GM12878 (cell line): ENCODE measurements at regions not wholly inside any gene's neighbourhood (a gene's known extent, or its start where the extent isn't known, plus 50 kb on each side); places are given as distances from the start of the nearest gene placed in this dataset.

ENCODE experiments used
- ATAC-seq: fragments of 200-7000 bp; cut with Tn5 transposase; 3 replicates; pipeline ENCODE4 v1.9.1; 2020; ENCODE audit warnings: mild to moderate bottlenecking, moderate library complexity
- BruUV-seq: library from RNA; stranded (reverse); fragments of 400-500 nt; replicated peaks from 2 replicates; lab custom pipeline; 2021; lab: Mats Ljungman, UMichigan
- CTCF ChIA-PET: fragments of 300-600 bp; sonication (Branson Sonifier 250); formaldehyde crosslinking; extraction: SDS; loops from one replicate; lab custom pipeline; 2021; ENCODE audit warnings: inconsistent platforms; lab: Yijun Ruan, JAX
- POLR2A ChIA-PET: fragments of 350-600 bp; formaldehyde crosslinking; extraction: SDS; loops from one replicate; lab custom pipeline; 2021; ENCODE audit warnings: inconsistent platforms; lab: Charles Lee
- RAD21 ChIA-PET: fragments of 300-600 bp; sonication (Branson Sonifier 250); formaldehyde crosslinking; loops from one replicate; lab custom pipeline; 2023; ENCODE audit warnings: antibody characterized with exemption; ENCODE audit not compliant: unreplicated experiment; lab: Charles Lee
- SMC1A ChIA-PET: fragments of 300-600 bp; sonication (Branson Sonifier 250); formaldehyde crosslinking; loops from one replicate; lab custom pipeline; 2023; ENCODE audit not compliant: unreplicated experiment, uncharacterized antibody; lab: Charles Lee
- DNase-seq: peaks from one replicate; pipeline ENCODE4 v3.0.0-alpha.2; 2011; ENCODE audit warnings: low read depth, low spot score
- FAIRE-seq: peaks from 3 replicates; lab custom pipeline; 2011; peaks lifted over from hg19 to GRCh38; lab: Jason Lieb, UNC
- H2AFZ ChIP-seq: 2 replicates; pipeline ENCODE4 v1.6.0; 2011; ENCODE audit warnings: low read depth, low read length, control low read depth; ENCODE audit not compliant: control insufficient read depth
- H3K27ac ChIP-seq: 2 replicates; pipeline ENCODE4 v1.5.1; 2011; ENCODE audit warnings: control low read depth; ENCODE audit not compliant: control insufficient read depth, insufficient read depth
- H3K27me3 ChIP-seq, 2 experiments: replicated peaks in 1 of 2; 2 replicates each; pipeline versions ENCODE4 v1.6.0 to v1.6.1; 2011; ENCODE audit warnings: low read length in 1 of 2; ENCODE audit not compliant: control insufficient read depth in 2 of 2, insufficient read depth in 2 of 2
- H3K36me3 ChIP-seq, 2 experiments: 2 replicates each; pipeline ENCODE4 v1.5.1; 2011; ENCODE audit warnings: low read length in 1 of 2; ENCODE audit not compliant: control insufficient read depth in 2 of 2, insufficient read depth in 2 of 2
- H3K4me1 ChIP-seq: 2 replicates; pipeline ENCODE4 v1.6.1; 2011; ENCODE audit warnings: mild to moderate bottlenecking, low read length, moderate library complexity, mixed read lengths; ENCODE audit not compliant: control insufficient read depth, insufficient read depth
- H3K4me2 ChIP-seq: 2 replicates; pipeline ENCODE4 v1.6.0; 2011; ENCODE audit warnings: control low read depth; ENCODE audit not compliant: control insufficient read depth, insufficient read depth
- H3K4me3 ChIP-seq: fragments of 200-600 bp; sonication (generic); 2 replicates; pipeline ENCODE4 v1.5.1; 2016
- H3K79me2 ChIP-seq: 2 replicates; pipeline ENCODE4 v1.6.0; 2011; ENCODE audit warnings: low read length; ENCODE audit not compliant: control insufficient read depth, insufficient read depth
- H3K9ac ChIP-seq: 2 replicates; pipeline ENCODE4 v1.8.0; 2011; ENCODE audit warnings: low read length, control low read depth, mixed read lengths; ENCODE audit not compliant: control insufficient read depth, insufficient read depth
- H3K9me3 ChIP-seq: replicated peaks from 3 replicates; pipeline ENCODE4 v1.5.1; 2011; ENCODE audit warnings: mild to moderate bottlenecking, low read length; ENCODE audit not compliant: control insufficient read depth, insufficient read depth
- H4K20me1 ChIP-seq: 2 replicates; pipeline ENCODE4 v1.6.0; 2011; ENCODE audit not compliant: control insufficient read depth, insufficient read depth
- EED ChIP-seq: sonication (generic); IDR thresholded peaks from 2 replicates; pipeline ENCODE4 v1.6.1; 2016; ENCODE audit warnings: antibody characterized with exemption, low read depth
- EGR1 ChIP-seq, 2 experiments: IDR thresholded peaks; 1 replicate in 1 of 2; 2 replicates in 1 of 2; pipeline ENCODE4 v1.6.1; 2011 to 2012; ENCODE audit warnings: low read depth in 2 of 2, low read length in 2 of 2, borderline replicate concordance in 1 of 2, mild to moderate bottlenecking in 1 of 2, moderate library complexity in 1 of 2
- FOS ChIP-seq: IDR thresholded peaks from 3 replicates; pipeline ENCODE4 v1.6.1; 2011; ENCODE audit warnings: borderline replicate concordance; ENCODE audit not compliant: insufficient read length; ENCODE audit errors: extremely low read depth
- HDAC6 ChIP-seq: fragments of 200-600 bp; sonication (generic); IDR thresholded peaks from one replicate; pipeline ENCODE4 v1.8.0; 2017; ENCODE audit warnings: antibody characterized with exemption; ENCODE audit not compliant: unreplicated experiment
- MTA3 ChIP-seq: IDR thresholded peaks from 2 replicates; pipeline ENCODE4 v1.6.1; 2012; ENCODE audit warnings: low read length, inconsistent platforms, borderline replicate concordance
- POLR2AphosphoS2 ChIP-seq: IDR thresholded peaks from 2 replicates; pipeline ENCODE4 v1.6.1; 2011; ENCODE audit warnings: low read depth, mild to moderate bottlenecking, low read length, improper control_type of control experiment, moderate library complexity
- RELB ChIP-seq: fragments of 450-650 bp; IDR thresholded peaks from 2 replicates; pipeline ENCODE4 v1.6.1; 2017; ENCODE audit warnings: low read depth, mild to moderate bottlenecking, moderate library complexity
- SPI1 ChIP-seq: IDR thresholded peaks from 2 replicates; pipeline ENCODE4 v1.6.1; 2011; ENCODE audit warnings: low read depth, mild to moderate bottlenecking, low read length, moderate library complexity, borderline replicate concordance; ENCODE audit not compliant: insufficient read depth
- SREBF1 ChIP-seq: IDR thresholded peaks from 2 replicates; pipeline ENCODE4 v1.6.1; 2012; ENCODE audit warnings: mild to moderate bottlenecking, low read length
- STAT3 ChIP-seq: IDR thresholded peaks from 2 replicates; pipeline ENCODE4 v1.6.1; 2011; ENCODE audit warnings: low read depth, low read length, improper control_type of control experiment
- ZZZ3 ChIP-seq: IDR thresholded peaks from 2 replicates; pipeline ENCODE4 v1.6.1; 2011; ENCODE audit warnings: low read depth; ENCODE audit not compliant: control insufficient read depth, insufficient read length
- WGBS: methylation state at CpG from one replicate; pipeline ENCODE4 v1.1.6; 2016; ENCODE audit warnings: low lambda C conversion rate; ENCODE audit not compliant: insufficient replicate concordance, insufficient coverage; ENCODE audit errors: missing lambda C conversion rate; 5-methylcytosine and 5-hydroxymethylcytosine counted together
- in situ Hi-C: fragments of 300-500 bp; cut with MboI; formaldehyde crosslinking; loops from 9 replicates; pipeline ENCODE4 v1.14.3; 2018; ENCODE audit warnings: mixed read lengths
- intact Hi-C: fragments of 100-400 bp; cut with micrococcal nuclease; formaldehyde crosslinking; loops from one replicate; pipeline ENCODE4 v1.14.2; 2022; ENCODE audit not compliant: unreplicated experiment
- TF ChIP-seq, protein P1 (sequence below): fragments of 450-650 bp; conservative IDR thresholded peaks from 2 replicates; pipeline ENCODE4 v1.6.1; 2017; ENCODE audit warnings: mild to moderate bottlenecking, moderate library complexity

DNA sequence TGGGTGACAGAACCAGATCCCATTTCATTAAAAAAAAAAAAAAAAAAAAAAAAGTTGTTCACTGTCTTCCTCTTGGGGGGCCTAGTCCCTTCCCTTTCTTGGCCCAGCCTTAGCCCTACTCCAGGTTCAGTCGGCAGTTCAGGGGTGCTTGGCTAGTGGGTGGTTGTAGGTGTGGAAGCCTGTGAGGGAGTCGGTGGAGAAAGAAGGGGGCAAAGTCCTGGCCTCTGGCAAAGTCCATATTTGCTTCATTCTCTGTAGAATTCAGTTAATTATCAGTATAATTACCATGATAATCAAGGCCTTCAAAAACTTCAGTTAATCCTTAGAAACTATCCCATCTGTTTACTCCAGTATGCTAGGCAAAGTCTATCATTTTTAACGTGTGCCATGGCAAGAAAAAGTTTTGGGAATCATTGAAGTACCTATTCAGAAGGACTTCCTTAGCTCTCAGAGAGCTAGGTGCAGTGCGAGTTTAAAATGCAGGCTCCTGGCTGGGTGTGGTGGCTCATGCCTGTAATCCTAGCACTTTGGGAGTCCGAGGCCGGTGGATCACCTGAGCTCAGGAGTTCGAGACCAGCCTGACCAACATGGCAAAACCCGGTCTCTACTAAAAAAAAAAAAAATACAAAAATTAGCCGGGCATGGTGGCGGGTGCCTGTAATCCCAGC, 205.7 kb upstream of the ARG1 start (continued):
- TF ChIP-seq MTA3: no peak

- CTCF ChIA-PET: interaction anchor here (0.6 to 1.3 kb wide), 3 partner anchors 12 to 171 kb away, joined by 3 read pairs; no protein-coding TSS in a partner anchor
- Histone ChIP-seq H3K4me2 (no peak overlapping the region; the same call in 1 of the 2 replicates), H3K27me3 (no peaks in the 10 kb centered on the region; a peak in 1 of 4 replicates), H3K27ac (no peak overlapping the region), H3K9ac (no peak overlapping the region), H4K20me1 (no peaks in the 10 kb centered on the region), H3K36me3 (no peaks in the 10 kb centered on the region), H3K9me3 (no peaks in the 10 kb centered on the region), H3K4me1 (peaks cover 4% of the 10 kb centered on the region), H2AFZ (no peak overlapping the region), H3K4me3 (no peak overlapping the region), H3K79me2 (no peaks in the 10 kb centered on the region)
- WGBS: 10% methylated on average over 6 of the region's 6 CpGs
- peak; percentile 9 for DNase-seq
- no TSS peak for BruUV-seq
- POLR2A ChIA-PET: no interaction called here
- ATAC-seq: peak; percentile 77
- SMC1A ChIA-PET: no interaction called here
- no peak for FAIRE-seq
- RAD21 ChIA-PET: no interaction called here
- intact Hi-C loops (loop anchor here (10.0 kb wide), 1 partner anchor 464 kb away; no protein-coding TSS in a partner anchor), in situ Hi-C loops (no loop called here)
- TF ChIP-seq ZZZ3 (no peak), POLR2AphosphoS2 (no peak), EGR1 (IDR thresholded peaks at IDR 0.05; ENCODE audit: borderline replicate concordance in 1 of 2, low read depth in 2 of 2, low read length in 2 of 2) (no peak), FOS (no peak), HDAC6 (no peak), STAT3 (no peak), SREBF1 (no peak), RELB (no peak), EED (0 out of 2 replicates have a peak, but pooled peaks have one; percentile 17), SPI1 (peak; percentile 88)
- TF ChIP-seq, protein P1, sequence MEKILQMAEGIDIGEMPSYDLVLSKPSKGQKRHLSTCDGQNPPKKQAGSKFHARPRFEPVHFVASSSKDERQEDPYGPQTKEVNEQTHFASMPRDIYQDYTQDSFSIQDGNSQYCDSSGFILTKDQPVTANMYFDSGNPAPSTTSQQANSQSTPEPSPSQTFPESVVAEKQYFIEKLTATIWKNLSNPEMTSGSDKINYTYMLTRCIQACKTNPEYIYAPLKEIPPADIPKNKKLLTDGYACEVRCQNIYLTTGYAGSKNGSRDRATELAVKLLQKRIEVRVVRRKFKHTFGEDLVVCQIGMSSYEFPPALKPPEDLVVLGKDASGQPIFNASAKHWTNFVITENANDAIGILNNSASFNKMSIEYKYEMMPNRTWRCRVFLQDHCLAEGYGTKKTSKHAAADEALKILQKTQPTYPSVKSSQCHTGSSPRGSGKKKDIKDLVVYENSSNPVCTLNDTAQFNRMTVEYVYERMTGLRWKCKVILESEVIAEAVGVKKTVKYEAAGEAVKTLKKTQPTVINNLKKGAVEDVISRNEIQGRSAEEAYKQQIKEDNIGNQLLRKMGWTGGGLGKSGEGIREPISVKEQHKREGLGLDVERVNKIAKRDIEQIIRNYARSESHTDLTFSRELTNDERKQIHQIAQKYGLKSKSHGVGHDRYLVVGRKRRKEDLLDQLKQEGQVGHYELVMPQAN: no peak
Measured at GRCh38 chr6:131368198-131368911, 204.7 kb upstream of the ARG1 start.
